ENCODE measurements at regions not wholly inside any gene's neighbourhood (a gene's known extent, or its start where the extent isn't known, plus 50 kb on each side); places are given as distances from the start of the nearest gene placed in this dataset.

- Histone ChIP-seq H3K9ac (ENCODE audit: extremely low read depth, insufficient read length, low read length) (no peak overlapping the region), H3K27ac (ENCODE audit: insufficient read length, low read depth, low read length) (no peak overlapping the region), H3K56ac (ENCODE audit: insufficient read length, low read depth, low read length) (no peak overlapping the region), H3T11ph (ENCODE audit: low read length) (no peak overlapping the region), H3K18ac (ENCODE audit: insufficient read length, low read depth, low read length) (no peak overlapping the region), H3K23ac (ENCODE audit: insufficient read length, low read depth, low read length) (no peak overlapping the region), H4K5ac (ENCODE audit: insufficient read length, low read depth, low read length) (no peak overlapping the region), H3K79me1 (ENCODE audit: insufficient read depth, low read depth, low read length, poor library complexity, severe bottlenecking) (no peaks in the 10 kb centered on the region), H2BK12ac (ENCODE audit: insufficient read length, low read depth, low read length) (no peak overlapping the region), H2BK5ac (ENCODE audit: insufficient read length, low read length) (no peak overlapping the region), H4K20me1 (ENCODE audit: control insufficient read depth, insufficient read depth, insufficient read length) (no peaks in the 10 kb centered on the region), H2BK120ac (ENCODE audit: low read depth, low read length, poor library complexity, severe bottlenecking) (no peak overlapping the region), H3K14ac (ENCODE audit: insufficient read depth, low read length) (no peak overlapping the region), H3K23me2 (ENCODE audit: insufficient read length, low read depth, low read length, poor library complexity, severe bottlenecking) (no peaks in the 10 kb centered on the region), H3K9me3 (ENCODE audit: control insufficient read depth, low read depth, low read length) (no peaks in the 10 kb centered on the region), H2AK5ac (ENCODE audit: insufficient read length, low read length) (no peak overlapping the region), H3K4ac (ENCODE audit: low read depth, low read length) (no peak overlapping the region), H2BK20ac (ENCODE audit: low read depth, low read length, poor library complexity, severe bottlenecking) (no peak overlapping the region), H3K79me2 (ENCODE audit: insufficient read depth, low read length) (no peaks in the 10 kb centered on the region), H3K4me2 (ENCODE audit: insufficient read depth, insufficient read length, low read length) (no peak overlapping the region), H3K4me1 (ENCODE audit: insufficient read depth, low read length) (no peaks in the 10 kb centered on the region), H3K27me3 (ENCODE audit: insufficient read depth, low read length) (no peaks in the 10 kb centered on the region), H4K8ac (replicated peaks; ENCODE audit: insufficient read length, low read depth, low read length) (no peak overlapping the region), H2BK15ac (ENCODE audit: low read depth, low read length) (no peak overlapping the region), H4K91ac (ENCODE audit: insufficient read length, low read depth, low read length) (no peak overlapping the region), H2AFZ (ENCODE audit: low read length) (no peak overlapping the region)
- no peak overlapping the region for H3K4me3 Mint-ChIP-seq
- no peaks in the 10 kb centered on the region for H3K36me3 Mint-ChIP-seq (ENCODE audit: insufficient read depth in 1 of 3, low read depth in 3 of 3)
- H3K4me1 Mint-ChIP-seq: 0 out of 4 replicates have a peak, but pooled peaks cover 0 to 2% of the 10 kb centered on the region in 2 experiments
- TF ChIP-seq, protein P1, sequence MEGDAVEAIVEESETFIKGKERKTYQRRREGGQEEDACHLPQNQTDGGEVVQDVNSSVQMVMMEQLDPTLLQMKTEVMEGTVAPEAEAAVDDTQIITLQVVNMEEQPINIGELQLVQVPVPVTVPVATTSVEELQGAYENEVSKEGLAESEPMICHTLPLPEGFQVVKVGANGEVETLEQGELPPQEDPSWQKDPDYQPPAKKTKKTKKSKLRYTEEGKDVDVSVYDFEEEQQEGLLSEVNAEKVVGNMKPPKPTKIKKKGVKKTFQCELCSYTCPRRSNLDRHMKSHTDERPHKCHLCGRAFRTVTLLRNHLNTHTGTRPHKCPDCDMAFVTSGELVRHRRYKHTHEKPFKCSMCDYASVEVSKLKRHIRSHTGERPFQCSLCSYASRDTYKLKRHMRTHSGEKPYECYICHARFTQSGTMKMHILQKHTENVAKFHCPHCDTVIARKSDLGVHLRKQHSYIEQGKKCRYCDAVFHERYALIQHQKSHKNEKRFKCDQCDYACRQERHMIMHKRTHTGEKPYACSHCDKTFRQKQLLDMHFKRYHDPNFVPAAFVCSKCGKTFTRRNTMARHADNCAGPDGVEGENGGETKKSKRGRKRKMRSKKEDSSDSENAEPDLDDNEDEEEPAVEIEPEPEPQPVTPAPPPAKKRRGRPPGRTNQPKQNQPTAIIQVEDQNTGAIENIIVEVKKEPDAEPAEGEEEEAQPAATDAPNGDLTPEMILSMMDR (conservative IDR thresholded peaks at IDR 0.05): no peak
- H3K9me3 Mint-ChIP-seq: peaks cover 7% of the 10 kb centered on the region in 2 experiments; a peak in 4 of 5 replicates
- no CpG with 5 or more reads among the region's 3 CpGs for WGBS (ENCODE audit: extremely low coverage, insufficient read length, low lambda C conversion rate)
- H3K27me3 Mint-ChIP-seq (ENCODE audit: low read depth): no peaks in the 10 kb centered on the region
- H3K27ac Mint-ChIP-seq: peak overlapping the region in 1 of 3 experiments; percentile 91; a peak in 1 of 7 replicates
- DNase-seq: no peak
These were observed 120.8 kb upstream of the ERBB4 start for GRCh38 chr2:212659441-212659840.
